ENCODE measurements at regions not wholly inside any gene's neighbourhood (a gene's known extent, or its start where the extent isn't known, plus 50 kb on each side); places are given as distances from the start of the nearest gene placed in this dataset.

GRCh38 chr4:111268769-111269414, 646.0 kb upstream of the PITX2 start:
- no peak for TF ChIP-seq CTCF (conservative IDR thresholded peaks at IDR 0.05 in 1 of 2, IDR thresholded peaks at IDR 0.05 in 1 of 2; ENCODE audit: extremely low read depth in 1 of 2, insufficient read depth in 1 of 2, low read depth in 1 of 2, low read length in 2 of 2)
- no peak for TF ChIP-seq EZH2 (IDR thresholded peaks at IDR 0.05; ENCODE audit: borderline replicate concordance, low read length)

Data from mammary epithelial cell (primary cell).